ENCODE measurements at regions not wholly inside any gene's neighbourhood (a gene's known extent, or its start where the extent isn't known, plus 50 kb on each side); places are given as distances from the start of the nearest gene placed in this dataset.
"Not testable (repeated sequence)": the region's sequence is repeated elsewhere in the genome, so short reads cannot be mapped to it uniquely, and the experiment has no call there.

DNA sequence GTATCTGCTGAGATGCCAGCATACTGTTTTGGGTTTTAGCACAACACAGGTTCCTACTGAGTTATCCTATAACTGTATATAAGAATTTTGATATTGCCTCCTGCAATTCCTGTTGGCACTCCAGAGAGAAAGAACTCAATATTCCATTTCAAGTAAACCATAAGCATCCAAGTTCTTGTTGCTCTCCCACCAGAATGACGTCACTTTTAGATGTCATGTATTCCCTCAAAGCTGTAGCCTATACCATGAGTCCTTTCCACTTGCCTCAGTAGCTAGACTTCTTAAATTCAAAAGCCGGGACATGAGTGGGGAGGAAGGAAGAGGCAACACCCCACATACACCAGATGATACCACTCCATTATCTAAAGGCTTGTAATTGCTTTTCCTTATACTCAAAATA, 171.5 kb downstream of the ALDH8A1 start:
- no peak for FAIRE-seq

DNA sequence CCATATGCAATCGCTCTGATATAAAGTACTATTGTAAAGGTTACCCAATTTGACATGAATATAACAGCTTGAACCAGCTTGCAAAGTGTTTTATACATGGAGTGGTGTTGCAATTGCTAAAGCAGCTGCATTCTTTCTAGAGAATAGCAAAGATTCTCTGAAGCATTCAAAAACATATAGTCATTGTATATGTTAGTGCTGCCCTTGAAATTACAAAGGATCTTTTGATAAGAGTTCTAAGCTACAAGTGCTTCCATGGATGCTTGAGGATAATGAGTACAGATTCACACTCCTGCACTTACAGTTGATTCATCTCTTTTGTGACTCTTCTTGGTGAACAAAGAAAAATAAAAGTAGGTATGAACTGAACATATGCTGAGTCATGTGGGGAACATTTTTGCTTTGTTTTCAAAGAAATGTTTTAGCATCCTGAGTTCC, 175.7 kb downstream of the ALDH8A1 start:
- no peak for FAIRE-seq

DNA sequence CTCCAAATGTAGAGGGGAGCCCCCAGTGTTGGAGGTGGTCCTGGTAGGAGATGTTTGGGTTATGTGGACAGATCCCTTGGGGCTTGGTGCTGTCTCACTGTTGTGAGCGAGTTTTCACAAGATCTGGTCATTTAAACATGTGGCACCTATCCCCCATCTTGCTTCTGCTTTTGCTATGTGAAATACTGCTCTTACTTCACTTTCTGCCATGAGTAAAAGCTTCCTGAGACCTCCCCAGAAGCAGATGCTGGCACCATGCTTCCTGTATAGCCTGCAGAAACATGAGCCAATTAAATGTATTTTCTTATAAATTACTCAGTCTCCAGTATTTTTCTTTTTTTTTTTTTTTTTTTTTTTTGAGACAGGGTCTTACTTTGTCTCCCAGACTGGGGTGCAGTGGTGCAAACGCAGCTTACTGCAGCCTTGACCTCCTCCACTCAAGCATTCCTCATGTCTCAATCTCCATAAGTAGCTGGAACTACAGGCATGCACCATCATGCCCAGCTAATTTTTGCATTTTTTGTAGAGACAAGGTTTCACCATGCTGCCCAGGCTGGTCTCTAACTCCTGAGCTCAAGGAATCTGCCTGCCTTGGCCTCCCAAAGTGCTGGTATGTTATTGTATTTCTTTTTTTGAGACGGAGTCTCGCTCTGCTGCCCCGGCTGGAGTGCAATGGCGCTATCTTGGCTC, 177.1 kb downstream of the ALDH8A1 start:
- FAIRE-seq: no peak

DNA sequence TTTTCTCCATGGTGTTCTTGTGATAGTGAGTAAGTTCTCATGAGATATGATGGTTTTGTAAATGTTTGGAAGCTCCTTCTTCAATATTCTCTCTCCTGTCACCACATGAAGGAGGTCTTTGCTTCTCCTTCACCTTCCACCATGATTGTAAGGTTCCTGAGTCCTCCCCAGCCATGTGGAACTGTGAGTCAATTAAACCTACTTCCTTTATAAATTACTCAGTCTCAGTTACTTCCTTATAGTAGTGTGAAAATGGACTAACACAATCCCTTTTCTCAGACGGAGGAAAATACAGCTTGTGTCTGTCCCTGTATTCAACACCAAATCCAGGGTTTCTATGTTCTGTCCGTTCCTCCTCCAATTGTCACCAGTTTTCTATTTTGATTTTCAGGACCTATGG, 181.0 kb downstream of the ALDH8A1 start:
- no peak for FAIRE-seq

DNA sequence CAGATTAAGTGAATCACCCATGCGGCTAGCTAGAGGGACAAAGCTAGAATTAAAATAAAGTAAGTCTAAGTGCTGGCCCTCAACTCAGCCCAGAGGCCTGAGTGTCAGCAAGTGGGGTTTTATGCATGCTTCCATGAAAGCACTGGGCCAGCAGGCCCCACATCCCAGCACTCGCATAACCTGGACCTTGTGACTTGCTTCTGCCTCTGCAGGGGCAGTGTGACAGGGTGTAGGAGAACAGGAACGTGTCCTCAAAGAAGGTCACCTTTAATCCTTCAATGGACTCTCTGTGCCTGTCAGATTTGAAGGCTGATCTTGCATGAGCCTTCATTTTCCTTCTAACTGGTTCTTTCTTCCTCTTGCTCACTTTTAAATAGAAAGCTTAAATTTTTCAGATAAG, 183.4 kb downstream of the ALDH8A1 start:
- no peak for FAIRE-seq

DNA sequence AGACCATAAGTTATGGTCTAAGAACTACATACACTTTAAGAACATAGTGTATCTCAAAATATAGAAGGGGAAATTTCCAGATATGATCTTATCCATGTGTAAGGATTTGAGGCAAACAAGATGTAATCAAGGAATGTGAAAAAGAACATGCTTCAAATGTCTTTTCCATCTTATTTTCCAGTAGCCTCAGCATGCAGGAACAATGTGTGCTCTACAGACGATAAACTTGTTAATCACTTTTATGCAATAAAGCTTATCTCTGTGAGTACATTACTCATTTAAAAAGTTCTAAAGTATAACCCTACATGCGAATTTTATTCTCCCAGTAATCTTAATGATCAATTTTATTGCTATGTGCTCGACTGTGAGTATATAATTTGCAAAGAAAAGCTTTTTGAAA, 185.2 kb downstream of the ALDH8A1 start:
- no peak for FAIRE-seq

DNA sequence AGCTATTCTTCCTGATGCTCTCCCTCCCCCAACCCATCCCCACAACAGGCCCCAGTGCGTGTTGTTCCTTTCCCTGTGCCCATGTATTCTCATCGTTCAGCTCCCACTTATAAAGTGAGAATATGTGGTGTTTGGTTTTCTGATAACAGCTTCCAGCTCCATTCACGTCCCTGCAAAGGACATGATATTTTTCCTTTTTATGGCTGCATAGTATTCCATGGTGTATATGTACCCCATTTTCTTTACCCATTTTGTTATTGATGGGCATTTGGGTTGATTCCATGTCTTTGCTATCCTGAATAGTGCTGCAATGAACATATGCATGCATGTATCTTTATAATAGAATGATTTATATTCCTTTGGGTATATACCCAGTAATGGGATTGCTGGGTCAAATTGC, 186.3 kb downstream of the ALDH8A1 start:
- FAIRE-seq: not testable (repeated sequence)

DNA sequence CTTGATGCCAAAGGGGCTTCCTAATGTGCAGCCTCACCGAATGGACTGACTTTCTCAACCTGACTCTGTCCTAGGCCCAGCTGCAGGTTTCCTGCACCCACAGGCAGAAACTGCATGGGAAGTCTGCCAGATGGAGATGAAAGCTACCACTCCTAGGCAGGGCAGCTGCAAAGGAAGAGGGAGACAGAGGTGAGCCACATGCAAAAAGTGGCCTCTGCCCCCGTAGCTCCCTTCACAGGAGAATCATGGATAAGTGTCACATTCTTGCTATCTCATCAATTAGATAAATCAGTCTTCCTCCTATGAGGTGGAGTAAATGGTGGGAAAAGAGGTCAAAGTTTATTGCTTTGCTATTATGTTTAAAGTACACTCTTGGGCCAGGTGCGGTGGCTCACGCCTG, 191.3 kb downstream of the ALDH8A1 start:
- no peak for FAIRE-seq

DNA sequence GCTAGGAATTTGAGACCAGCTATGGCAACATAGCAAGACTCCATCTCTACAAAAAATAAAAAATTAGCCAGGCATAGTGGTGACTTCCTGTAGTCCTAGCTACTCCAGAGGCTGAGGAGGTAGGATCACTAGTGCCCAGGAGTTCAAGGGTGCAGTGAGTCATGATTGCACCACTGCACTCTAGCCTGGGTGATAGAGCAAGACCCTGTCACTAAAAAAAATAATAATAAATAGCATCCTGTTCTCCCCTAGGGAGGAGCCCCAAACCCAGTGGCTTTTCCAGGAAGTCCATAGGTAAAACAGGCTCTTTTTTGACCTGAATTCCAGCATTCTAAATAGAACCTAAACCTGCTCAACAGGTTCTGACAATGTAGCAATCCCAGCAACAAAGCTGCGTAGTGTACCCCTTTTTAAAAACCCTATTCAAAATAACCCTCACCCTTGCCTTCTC, 192.0 kb downstream of the ALDH8A1 start:
- FAIRE-seq: no peak

DNA sequence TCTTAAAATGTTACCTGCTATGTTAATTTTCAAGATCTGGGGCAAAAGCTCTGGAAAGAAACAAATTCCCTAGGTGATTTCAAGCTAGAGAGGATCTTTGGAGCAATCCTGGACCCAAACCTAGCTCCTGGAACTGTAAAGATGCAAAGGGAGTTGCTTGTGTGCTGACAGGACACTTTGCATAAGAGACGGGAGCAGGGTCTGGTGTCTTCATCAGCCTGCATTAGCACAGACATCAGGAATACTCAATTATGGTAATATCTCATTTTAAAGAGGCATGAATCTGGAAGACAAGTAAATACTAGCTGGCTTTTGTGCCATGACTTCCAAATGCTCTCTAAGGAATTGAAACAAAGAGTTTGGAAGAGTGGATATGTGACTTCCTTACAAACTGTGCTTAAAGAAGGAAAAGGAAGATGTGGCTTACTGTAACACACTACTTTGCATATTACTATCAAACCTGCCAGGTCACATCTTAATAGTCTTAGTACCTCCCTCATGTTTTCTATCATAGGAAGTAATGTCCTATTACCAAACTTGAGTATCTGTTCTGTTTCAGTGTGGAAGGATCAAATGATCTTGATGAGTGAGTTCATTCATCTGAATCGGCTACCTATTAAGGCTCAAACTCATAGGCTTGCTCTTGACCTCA, 193.4 kb downstream of the ALDH8A1 start:
- no peak for FAIRE-seq

DNA sequence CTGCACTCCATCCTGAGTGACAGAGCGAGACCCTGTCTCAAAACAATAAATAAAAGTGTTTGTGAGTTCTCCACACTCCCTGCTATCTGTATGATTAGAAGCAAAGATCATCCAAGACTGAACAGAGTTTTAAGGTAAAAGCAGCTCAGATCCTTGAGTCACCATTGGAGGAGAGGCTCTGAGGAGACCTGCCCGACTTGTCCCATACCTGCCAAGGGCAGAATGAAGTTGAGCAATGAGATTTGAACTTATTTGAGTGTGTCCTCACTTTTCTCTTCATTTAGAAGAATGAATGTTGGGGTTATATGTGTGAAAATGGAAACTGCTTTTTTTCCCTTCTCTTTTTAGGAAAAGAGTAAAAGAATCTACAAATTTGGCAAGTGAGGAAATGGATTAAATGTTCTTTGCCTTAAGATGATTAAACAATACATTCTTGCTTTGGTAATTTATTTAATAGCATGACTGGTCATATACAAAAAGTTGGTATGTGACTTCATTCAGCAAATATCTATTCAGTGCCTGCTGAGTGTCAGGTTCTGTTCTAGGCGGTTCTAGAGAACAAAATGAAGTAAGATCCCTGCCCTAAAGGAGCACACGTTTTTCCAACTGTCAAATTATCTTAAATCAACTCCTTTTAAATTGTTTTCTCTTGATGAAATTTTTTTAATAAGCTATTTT, 195.7 kb downstream of the ALDH8A1 start:
- FAIRE-seq: no peak

DNA sequence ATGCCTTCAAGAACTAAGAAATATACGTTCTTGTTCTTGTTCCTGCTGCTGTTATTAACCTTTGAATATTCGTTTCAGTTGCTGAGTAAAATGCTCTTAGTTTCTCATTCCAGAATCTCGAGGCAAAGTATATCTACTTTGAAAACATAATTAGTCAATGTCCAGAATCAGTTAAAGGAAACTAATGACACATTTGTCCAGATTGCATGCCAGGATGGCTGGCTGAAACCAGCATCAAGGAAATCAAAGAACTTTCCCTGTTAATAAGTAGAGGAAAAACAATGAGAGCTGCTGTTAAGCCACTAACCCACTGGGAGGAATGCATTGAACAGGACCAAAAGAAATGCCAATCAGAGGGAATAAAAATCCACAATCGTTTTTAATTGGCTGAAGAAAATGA, 196.9 kb downstream of the ALDH8A1 start:
- no peak for FAIRE-seq

DNA sequence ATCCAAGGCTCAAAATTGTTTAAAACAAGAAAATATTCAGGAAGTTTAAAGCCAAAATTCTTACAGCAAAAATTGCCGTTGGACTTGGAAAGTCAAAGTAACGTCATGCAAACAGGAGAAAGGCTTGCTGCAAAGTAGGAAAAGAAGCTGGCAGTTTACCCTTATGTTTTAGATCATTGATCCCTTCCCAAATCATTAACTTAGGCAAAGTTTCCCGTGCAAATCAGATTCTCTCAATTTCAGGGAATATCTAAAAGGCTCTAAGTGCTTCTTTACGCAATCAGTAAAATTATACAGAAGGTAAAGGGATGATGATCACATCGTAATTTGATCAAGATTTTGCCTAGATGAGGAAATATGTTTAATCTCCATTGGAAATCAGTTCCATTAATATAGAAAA, 197.5 kb downstream of the ALDH8A1 start:
- no peak for FAIRE-seq

DNA sequence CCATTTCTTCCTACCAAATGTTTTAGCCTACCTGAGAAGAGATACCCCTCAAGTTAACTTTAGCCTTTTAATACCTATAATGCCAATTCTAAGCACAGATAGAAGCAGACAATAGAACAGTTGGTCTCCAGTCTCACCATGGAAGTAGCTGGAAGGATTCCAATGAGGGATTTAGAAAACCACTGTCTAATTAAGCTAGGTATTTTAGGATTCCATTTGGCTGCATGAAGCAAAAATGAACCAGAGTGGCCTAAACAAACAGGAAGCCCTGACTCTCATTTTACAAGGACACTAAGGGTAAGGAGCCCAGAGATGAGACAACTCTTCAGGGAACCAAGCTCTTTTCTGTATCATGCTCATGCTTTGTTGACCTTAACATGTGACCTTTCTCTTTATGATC, 199.2 kb downstream of the ALDH8A1 start:
- no peak for FAIRE-seq

DNA sequence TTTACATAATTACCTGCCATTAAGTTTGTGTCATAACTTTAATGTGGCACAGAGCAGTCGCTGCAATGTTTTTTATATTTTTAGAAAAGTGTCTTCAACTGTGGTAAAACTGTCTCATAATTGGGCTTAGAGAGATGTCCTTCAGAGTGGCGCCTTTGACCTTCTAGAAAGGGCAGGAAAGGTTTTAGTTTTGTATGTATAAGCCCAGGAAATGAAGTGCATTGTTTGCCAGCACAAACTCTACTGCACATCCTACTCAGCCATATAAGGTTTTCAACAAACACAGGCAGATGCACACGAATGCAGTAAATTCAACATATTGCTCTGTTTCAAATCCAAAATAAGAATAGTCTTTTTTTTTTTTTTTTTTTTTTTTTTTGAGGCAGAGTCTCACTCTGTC, 201.4 kb downstream of the ALDH8A1 start:
- no peak for FAIRE-seq

DNA sequence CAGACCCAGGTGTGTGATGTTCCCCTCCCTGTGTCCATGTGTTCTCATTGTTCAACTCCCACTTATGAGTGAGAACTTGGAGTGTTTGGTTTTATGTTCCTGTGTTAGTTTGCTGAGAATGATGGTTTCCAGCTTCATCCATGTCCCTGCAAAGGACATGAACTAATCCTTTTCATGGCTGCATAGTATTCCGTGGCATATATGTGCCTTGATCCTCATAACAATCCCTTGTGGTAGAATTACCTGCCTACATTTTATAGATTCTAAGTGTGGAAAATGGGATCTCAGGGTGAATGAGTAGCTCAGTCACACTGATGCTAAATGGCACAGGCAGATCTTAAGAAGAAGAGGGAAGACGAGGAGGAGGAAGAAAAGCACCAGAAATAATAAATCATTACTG, 202.7 kb downstream of the ALDH8A1 start:
- not testable (repeated sequence) for FAIRE-seq

DNA sequence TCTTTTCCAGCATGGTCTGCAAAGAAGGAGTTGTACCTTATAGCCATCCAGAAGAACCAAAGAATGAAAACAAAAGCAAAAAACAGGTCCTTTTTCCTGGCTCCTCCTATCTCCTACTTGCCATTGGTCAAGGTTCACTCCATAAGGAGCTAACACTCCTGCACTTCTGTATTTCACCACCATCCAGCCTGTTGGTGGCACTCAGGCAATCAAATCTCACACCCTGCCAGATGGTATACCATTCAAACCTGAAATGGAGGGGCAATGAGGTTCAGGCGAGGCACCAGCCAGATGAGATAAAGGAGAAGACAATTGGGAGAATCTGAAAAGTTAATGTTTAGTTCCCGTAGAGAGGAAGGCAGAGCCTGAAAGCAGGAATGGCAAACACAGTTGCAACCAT, 203.8 kb downstream of the ALDH8A1 start:
- FAIRE-seq: no peak

DNA sequence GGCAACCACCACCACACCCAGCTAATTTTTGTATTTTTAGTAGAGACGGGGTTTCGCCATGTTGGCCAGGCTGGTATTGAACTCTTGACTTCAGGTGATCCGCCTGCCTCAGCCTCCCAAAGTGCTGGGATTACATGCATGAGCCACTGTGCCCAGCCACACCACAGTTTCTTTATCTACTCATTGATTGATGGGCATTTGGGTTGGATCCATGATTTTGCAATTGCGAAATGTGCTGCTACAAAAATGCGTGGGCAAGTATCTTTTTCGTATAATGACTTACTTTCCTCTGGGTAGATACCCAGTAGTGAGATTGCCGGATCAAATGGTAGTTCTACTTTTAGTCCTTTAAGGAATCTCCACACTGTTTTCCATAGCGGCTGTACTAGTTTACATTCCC, 204.7 kb downstream of the ALDH8A1 start:
- FAIRE-seq: not testable (repeated sequence)

DNA sequence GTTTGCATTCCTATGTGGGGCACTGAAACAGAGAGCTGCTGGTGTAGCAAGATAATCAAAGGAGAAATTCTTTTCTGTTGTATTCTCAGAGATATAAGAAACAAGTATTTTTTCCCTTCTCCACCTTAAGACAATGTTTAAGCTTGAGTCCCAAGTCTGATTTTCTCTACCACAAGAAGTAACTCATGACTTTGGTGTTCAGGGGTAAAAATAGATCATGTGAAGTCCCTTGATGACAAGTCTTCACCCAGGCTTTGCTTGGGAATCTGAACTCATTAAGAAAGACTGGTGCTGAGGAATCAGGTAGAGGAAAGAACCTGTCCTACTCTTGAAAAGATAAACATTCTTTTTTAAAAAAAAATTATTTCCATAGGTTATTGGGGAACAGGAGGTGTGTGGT, 205.6 kb downstream of the ALDH8A1 start:
- FAIRE-seq: no peak

DNA sequence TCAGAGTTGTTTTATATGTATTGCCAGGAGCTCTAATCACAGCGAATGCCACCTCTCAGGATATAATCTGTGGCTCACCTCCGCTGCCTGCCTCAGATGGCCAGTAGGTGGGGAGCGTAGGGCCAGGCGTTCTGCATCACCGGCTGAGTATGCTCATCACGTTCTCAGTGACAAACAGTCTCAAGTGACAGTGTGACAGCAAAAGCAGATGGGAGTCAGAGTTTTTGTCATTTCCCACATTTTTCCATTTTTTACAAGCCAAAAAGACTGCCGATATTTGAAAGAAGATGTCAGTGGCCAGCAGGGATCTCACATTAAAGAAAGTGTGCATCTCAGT, 208.7 kb downstream of the ALDH8A1 start:
- FAIRE-seq: no peak

DNA sequence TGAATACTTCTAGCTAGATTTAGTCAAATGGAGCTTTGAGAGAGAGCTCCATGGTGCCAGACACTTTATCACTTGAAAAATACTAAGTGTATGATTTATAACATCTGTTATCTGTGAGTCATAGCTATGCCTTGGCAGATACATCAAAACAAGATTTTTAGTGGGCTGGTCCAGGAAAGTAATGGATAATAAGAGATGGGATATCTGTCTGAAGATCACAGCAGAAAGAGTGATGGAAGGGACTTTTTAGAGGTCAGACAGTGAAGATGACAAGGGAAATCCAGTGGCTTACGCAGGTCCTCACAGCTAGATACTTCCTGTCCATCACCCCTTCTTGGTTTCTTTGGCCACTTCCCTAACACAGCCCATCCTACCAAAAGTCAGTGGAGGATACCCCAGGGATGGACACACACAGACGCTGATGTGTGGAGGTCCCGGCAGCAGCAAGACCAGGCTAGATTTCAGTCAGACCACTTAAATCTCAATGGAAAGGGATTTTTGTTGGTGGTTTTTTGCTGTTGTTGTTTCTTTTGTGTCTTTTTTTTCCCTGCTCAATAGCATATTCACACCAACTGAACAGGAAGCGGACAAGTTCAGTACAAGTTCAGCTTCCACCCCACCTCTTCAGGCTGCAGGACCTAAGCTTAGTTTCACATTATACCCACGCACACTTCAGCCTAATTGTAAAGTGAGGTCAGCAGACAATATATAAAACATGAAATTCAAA, 209.3 kb downstream of the ALDH8A1 start:
- peak; percentile 87 for FAIRE-seq

DNA sequence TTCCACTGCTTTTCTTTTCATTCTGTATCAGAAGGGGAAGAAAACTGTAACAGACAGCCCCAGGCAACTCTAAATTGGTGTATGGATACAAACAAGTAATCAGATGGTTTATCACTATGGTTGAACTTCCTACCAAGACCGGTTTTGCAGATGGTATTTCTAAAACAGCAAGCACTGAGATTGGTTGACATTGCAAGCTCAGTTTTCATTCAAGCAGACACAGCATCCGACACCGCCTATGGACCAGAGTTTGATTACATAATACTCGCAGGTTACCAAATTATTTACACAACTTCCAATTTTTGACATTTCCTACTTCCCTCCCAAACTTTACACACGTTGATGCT, 209.9 kb downstream of the ALDH8A1 start:
- no peak for FAIRE-seq

DNA sequence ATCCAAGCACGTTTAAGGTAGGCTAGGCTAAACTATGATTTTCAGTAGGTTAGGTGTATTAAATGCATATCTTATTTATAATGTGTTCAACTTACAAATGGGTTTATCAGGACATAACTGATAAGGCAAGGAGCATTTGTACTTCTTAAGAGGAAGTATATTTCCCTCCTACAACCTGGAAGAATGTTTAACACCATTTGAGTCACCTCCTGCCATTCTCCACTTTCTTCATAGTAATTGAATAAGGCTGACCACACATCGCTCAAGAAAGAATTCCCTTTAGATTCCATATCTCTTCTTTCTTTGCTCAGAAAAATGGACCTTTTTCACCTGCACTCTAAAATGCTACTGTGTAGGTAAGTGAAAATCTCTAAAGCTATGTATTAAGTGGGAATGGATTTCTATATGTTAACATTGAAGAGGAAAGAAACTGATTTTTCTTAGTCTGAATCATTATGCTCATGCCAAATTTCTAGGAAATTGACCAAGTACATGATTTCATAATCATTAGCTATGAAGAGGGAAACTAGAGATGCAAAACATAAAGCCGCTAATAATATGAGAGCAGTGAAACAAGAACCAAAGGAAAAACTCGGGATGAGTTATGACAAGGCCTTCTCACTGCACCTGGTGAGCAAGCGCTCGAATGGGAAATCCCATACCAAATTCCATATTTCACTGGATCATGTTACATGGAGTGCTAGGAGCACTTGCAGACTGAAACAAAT, 210.4 kb downstream of the ALDH8A1 start:
- no peak for FAIRE-seq
